HFF-Myc (cell line): ENCODE measurements at regions not wholly inside any gene's neighbourhood (a gene's known extent, or its start where the extent isn't known, plus 50 kb on each side); places are given as distances from the start of the nearest gene placed in this dataset.

Experiments
- DNase-seq: peaks from one replicate; pipeline ENCODE4 v3.0.0-alpha.2; 2011; ENCODE audit warnings: low read depth; ENCODE audit errors: extremely low read depth
- H3K4me3 ChIP-seq: replicated peaks from 2 replicates; pipeline ENCODE4 v1.5.1; 2011; ENCODE audit warnings: low read depth, mild to moderate bottlenecking, control low read depth, low read length
- CTCF ChIP-seq: IDR thresholded peaks from 2 replicates; pipeline ENCODE4 v1.5.1; 2012; ENCODE audit warnings: mild to moderate bottlenecking, low read depth, low read length, control low read depth; ENCODE audit errors: missing control alignments

- no peak for TF ChIP-seq CTCF
- no peak overlapping the region for H3K4me3 ChIP-seq
- DNase-seq, result no peak
Observed at GRCh38 chr4:114488301-114488982, 110.2 kb upstream of the UGT8 start.

- TF ChIP-seq CTCF, result no peak
- H3K4me3 ChIP-seq, result no peak overlapping the region
- no peak for DNase-seq
Observed at GRCh38 chr4:114494246-114494803, 104.3 kb upstream of the UGT8 start.

- TF ChIP-seq CTCF, result no peak
- H3K4me3 ChIP-seq, result no peak overlapping the region
- no peak for DNase-seq
Observed at GRCh38 chr4:114495471-114495928, 103.1 kb upstream of the UGT8 start.

- DNase-seq, result no peak
- H3K4me3 ChIP-seq, result no peak overlapping the region
- no peak for TF ChIP-seq CTCF
Observed at GRCh38 chr4:114497116-114497515, 101.5 kb upstream of the UGT8 start.

GRCh38 chr4:114509340-114509739 lies 89.3 kb upstream of the UGT8 start:
- no peak overlapping the region for H3K4me3 ChIP-seq
- no peak for DNase-seq
- no peak for TF ChIP-seq CTCF

GRCh38 chr4:114512595-114513295 lies 85.9 kb upstream of the UGT8 start:
- DNase-seq, result no peak
- TF ChIP-seq CTCF, result no peak
- H3K4me3 ChIP-seq, result no peak overlapping the region
